Right ventricle myocardium inferior (tissue), 1 donor: ENCODE measurements at regions not wholly inside any gene's neighbourhood (a gene's known extent, or its start where the extent isn't known, plus 50 kb on each side); places are given as distances from the start of the nearest gene placed in this dataset.
"Not testable (repeated sequence)": the region's sequence is repeated elsewhere in the genome, so short reads cannot be mapped to it uniquely, and the experiment has no call there.

ENCODE experiments used
- ATAC-seq: fragments of 200-7000 bp; cut with Tn5 transposase; one replicate; pipeline ENCODE4 v1.9.1; 2020; ENCODE audit warnings: mild to moderate bottlenecking, moderate library complexity
- DNase-seq: peaks from one replicate; pipeline ENCODE4 v3.0.0; 2021; ENCODE audit errors: missing footprints
- intact Hi-C: fragments of 100-400 bp; cut with DNase I; formaldehyde crosslinking; loops from one replicate; pipeline ENCODE4 v1.11.0; 2022
- donor health status: DM: no; HTN: yes; CAD: no; lungs with severe emphysema.

- DNase-seq (peak; percentile 68), ATAC-seq (peak; percentile 82)
These were observed 1272.8 kb upstream of the ZEB2 start for GRCh38 chr2:145792745-145793144.

GRCh38 chr2:145789636-145790035, 1269.7 kb upstream of the ZEB2 start:
- DNase-seq (no peak), ATAC-seq (no peak)
- intact Hi-C loops = no loop called here

More at GRCh38 chr2:145792745-145793144, 1272.8 kb upstream of the ZEB2 start:
- intact Hi-C loops = no loop called here

- intact Hi-C loops, ATAC-seq: not testable (repeated sequence)
These were observed 1267.9 kb upstream of the ZEB2 start for GRCh38 chr2:145787597-145788361.

GRCh38 chr2:145782607-145783006, 1262.7 kb upstream of the ZEB2 start:
- intact Hi-C loops, DNase-seq, ATAC-seq: not testable (repeated sequence)

More at GRCh38 chr2:145787597-145788361, 1267.9 kb upstream of the ZEB2 start:
- DNase-seq = not testable (repeated sequence)

- ATAC-seq = no peak
- no peak for DNase-seq
- intact Hi-C loops = no loop called here
These were observed 1258.0 kb upstream of the ZEB2 start for GRCh38 chr2:145777914-145778313.

GRCh38 chr2:145777297-145777696, 1257.4 kb upstream of the ZEB2 start:
- intact Hi-C loops = no loop called here
- DNase-seq = no peak
- ATAC-seq = no peak

- intact Hi-C loops = no loop called here
- ATAC-seq (no peak), DNase-seq (no peak)
These were observed 1255.7 kb upstream of the ZEB2 start for GRCh38 chr2:145775591-145775990.

- intact Hi-C loops = no loop called here
These were observed 1251.6 kb upstream of the ZEB2 start for GRCh38 chr2:145771525-145771924.

GRCh38 chr2:145769011-145769716, 1249.2 kb upstream of the ZEB2 start:
- no peak for DNase-seq
- peak; percentile 67 for ATAC-seq
- intact Hi-C loops = no loop called here

More at GRCh38 chr2:145771525-145771924, 1251.6 kb upstream of the ZEB2 start:
- ATAC-seq (no peak), DNase-seq (no peak)

- DNase-seq = no peak
- intact Hi-C loops = no loop called here
- ATAC-seq = no peak
These were observed 1246.0 kb upstream of the ZEB2 start for GRCh38 chr2:145765874-145766273.

GRCh38 chr2:145764631-145765030, 1244.7 kb upstream of the ZEB2 start:
- DNase-seq = peak; percentile 74
- peak; percentile 87 for ATAC-seq
- intact Hi-C loops = no loop called here

- intact Hi-C loops = no loop called here
- ATAC-seq (no peak), DNase-seq (no peak)
These were observed 1241.1 kb upstream of the ZEB2 start for GRCh38 chr2:145760781-145761649.

- DNase-seq (no peak), ATAC-seq (no peak)
- intact Hi-C loops = no loop called here
These were observed 1239.5 kb upstream of the ZEB2 start for GRCh38 chr2:145759228-145759915.

GRCh38 chr2:145757503-145758246, 1237.8 kb upstream of the ZEB2 start:
- intact Hi-C loops = no loop called here
- no peak for DNase-seq
- no peak for ATAC-seq

- intact Hi-C loops = no loop called here
- no peak for DNase-seq
- no peak for ATAC-seq
These were observed 1235.3 kb upstream of the ZEB2 start for GRCh38 chr2:145755019-145755837.

GRCh38 chr2:145753966-145754365, 1234.0 kb upstream of the ZEB2 start:
- DNase-seq = no peak
- no peak for ATAC-seq
- intact Hi-C loops = loop anchor here (5.0 kb wide), 1 partner anchor 1237 kb away; no protein-coding TSS in a partner anchor

GRCh38 chr2:145753041-145753608, 1233.2 kb upstream of the ZEB2 start:
- ATAC-seq (no peak), DNase-seq (no peak)
- intact Hi-C loops = loop anchor here (5.0 kb wide), 1 partner anchor 1236 kb away; no protein-coding TSS in a partner anchor
